HG03039 (cell line): ENCODE measurements at regions not wholly inside any gene's neighbourhood (a gene's known extent, or its start where the extent isn't known, plus 50 kb on each side); places are given as distances from the start of the nearest gene placed in this dataset.
"Not testable (repeated sequence)": the region's sequence is repeated elsewhere in the genome, so short reads cannot be mapped to it uniquely, and the experiment has no call there.

ENCODE experiments used
- ATAC-seq: cut with Tn5 transposase; IDR thresholded peaks from one replicate; pipeline ENCODE4 v1.9.1; 2021; ENCODE audit warnings: mild to moderate bottlenecking, moderate library complexity; ENCODE audit not compliant: unreplicated experiment

DNA sequence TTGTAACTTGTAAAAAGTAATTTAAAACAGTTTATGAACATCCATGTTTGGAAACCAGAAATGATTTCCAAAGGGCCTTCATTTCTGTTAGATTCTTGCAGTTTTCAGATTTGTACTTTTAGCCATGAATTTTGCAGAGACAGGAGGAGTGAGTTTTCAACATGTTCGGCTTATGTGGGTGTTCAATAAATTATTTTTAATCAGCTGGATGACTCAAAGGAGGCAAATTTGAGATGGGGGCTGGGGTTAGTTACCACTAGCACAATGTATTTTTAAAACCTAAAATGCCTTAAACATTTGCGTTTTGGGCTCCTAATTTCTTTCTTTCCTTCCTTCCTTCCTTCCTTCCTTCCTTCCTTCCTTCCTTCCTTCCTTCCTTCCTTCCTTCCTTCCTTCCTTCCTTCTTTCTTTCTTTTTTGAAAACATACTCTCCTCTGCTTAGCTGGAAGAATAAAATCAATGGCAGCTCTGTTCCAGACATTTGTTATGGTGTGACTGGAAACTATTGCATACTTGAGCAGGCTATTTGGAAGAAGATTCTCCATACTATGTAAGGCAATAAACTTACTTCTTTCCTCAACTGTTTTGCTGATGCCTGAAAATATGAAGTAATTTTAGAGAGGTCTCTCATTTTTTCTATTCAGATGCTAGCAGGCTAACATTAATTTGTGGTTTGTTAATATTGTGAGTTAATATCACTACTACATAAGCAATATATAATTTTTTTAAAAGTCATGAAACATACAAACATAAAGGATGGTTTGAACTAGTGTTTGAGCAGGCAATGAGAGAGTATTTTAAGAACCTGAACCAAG lies 394.4 kb downstream of the NYAP2 start:
- no peak for ATAC-seq

DNA sequence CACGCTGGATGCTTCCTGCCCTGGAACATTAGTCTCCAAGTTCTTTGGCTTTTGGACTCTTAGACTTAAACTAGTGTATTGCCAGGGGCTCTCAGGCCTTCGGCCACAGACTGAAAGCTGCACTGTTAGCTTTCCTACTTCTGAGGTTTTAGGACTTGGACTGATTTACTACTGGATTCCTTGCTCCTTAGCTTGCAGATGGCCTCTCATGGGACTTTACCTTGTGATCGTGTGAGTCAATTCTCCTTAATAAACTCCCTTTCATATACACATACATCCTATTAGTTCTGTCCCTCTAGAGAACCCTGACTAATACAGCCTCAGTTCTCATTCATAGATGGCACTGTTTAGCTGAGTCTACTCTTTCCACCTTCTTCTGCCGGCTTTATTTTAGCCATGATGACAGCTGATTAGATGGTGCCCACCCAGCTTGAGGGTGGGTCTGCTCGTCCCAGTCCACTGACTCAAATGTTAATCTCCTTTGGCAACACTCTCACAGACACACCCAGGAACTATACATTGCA lies 389.1 kb downstream of the NYAP2 start:
- ATAC-seq = no peak

DNA sequence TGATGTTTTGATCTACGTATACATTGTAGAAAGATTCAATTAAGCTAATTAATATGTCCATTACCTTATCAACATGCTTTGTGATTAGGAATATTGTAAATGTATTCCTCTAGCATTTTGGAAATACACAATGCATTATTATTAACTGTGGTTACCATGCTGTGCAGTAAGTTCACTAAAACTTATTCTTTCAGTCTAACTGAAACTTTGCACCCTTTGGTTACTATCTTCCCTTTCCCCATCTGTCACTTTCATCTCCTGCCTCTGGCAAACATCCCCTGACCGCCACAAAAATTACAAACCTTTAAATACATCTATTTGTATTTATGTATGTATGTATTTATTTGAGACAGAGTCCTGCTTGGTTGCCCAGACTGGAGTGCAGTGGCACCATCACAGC lies 388.0 kb downstream of the NYAP2 start:
- no peak for ATAC-seq

DNA sequence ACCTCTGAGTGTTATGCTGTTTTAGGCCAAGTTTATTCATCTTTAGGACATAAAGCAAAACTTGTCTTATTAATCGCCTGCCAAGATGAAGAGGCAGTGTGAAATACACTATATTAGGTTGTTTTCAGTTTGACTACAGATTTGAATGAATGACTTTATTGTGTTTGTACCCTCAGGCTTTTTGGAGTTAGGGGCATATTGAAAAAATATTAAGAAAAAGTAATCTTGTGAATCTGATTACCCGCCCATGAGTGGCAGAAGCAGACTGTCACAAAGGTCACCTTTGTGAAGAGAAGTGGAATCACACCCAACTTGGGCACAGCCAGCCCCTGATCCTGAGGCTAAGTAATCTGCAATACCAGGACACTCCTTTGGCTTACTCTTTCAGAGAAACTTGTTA lies 382.5 kb downstream of the NYAP2 start:
- ATAC-seq = no peak

DNA sequence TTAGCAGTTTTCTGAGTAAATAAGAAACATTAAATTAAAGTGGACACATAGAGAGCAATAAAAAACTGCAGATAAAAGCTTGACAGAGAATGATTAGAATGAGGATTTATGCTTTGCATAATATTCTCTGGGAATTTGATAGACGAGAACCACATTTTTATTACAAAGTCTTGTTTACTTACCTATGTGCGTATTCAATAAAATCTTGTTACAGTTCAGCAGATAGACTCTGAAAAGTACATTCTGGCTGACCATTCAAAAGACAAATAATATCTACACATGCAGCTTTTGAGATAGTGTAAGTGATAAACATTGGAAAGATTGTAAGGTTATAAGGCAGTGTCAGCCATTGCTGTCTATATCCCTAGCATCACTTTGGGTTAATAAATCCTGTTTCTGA lies 381.6 kb downstream of the NYAP2 start:
- no peak for ATAC-seq

DNA sequence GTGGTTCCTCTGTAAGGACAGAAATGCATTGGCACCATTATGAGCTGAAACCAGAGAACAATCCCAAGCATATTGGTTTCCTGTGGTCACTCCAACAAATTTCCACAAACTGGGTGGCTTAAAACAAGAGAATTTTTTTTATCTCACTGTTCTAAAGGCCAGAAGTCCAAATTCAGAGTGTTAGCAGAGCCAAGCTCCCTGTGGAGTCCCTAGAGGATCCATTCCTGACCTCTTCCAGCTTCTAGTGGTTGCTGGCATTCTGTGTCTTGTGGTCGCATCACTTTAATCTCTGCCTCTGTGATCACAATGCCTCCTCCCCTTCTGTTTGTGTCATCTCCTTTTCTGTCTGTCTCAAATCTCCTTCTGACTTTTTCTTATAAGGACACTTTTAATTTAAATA lies 380.3 kb downstream of the NYAP2 start:
- no peak for ATAC-seq

DNA sequence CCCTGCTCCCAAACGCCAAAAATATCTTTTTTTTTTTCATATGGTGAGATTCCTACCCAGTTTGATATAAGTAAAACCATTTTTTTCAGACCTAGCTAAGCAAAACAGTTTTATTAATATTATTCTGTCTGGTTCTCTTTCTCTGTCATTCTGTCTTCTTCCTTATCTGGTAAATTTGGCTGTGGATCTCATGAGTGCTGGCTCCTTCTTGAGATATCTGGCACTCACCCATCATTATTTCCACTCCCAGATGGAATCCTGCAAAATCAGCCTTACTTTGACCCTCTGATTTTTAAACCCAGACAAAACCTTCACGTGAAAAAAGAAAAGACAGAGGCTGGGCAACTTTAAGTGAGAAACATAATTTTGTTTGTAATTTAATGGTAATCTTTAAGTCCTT lies 373.6 kb downstream of the NYAP2 start:
- ATAC-seq = no peak

DNA sequence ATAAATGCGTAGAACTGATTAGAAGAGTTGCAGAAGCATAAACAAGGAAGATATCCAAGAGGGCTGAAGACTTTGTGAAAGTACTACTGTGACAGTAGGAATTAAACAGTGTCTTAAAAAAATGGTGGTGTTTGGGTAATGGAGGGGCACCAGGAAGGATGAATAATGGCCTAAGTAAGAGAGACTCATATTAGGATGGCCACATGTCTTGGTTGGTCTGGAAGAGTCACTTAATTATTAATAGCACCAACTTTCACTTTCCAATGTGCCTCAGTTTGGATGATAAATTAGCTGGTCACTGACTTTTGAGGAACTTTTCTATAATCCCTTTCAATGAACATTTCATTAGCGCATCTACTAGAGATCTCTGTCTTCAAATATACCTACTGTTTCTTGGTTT lies 372.2 kb downstream of the NYAP2 start:
- no peak for ATAC-seq

DNA sequence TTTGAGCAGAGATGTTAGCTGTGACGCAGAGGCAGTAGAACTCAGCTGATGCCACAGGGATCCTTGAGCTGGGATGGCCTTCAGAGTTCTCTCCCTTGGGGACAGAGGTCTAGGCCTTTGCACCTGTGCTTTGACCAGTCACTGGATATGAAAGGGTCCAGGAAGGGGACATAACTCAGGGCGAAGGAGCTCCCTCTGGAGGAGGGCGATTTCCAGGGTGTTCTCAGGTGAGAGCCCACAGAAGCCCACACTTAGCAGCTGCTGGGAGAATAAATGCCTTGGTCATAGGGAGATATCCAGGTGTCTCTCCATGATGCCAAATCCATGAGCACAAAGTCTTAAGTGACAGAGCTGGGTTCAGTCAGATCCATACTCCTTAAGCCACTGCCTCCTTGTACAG lies 369.2 kb downstream of the NYAP2 start:
- no peak for ATAC-seq

DNA sequence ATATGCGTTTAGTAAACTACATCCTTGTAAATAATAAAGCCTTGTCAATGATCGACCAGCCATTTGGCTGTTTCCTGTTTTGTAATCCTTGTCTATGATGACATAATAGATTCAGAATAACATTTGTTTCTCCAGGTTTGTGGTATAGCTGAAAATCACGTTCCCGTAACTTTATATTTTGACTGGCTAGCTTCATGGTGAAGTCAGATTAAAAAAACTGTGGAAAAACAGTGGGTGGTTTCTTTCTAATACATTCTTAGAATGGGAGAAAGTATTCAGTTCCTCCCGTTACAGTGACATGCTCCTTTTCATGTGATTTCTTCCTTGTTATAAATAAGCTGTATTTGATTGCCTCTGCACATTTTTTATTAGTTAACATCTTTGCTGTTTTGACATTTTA lies 366.9 kb downstream of the NYAP2 start:
- no peak for ATAC-seq

DNA sequence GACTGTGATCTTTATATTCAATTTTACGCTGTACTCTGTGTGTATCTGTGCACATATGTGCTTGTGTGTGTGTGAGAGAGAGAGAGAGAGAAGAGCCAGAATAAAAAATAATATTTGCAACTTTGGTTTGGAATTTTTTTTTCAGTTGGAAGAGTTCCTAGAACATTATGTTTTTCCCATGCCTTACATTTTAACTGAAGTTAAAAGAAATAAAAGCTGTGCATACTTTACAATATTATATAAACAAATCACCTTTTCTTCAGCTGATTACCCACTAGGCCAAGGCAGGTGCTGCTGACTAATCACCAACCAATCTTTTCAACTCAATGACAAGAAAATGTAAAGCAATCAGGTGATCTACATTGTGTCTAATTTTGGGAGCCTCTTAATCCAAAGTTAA lies 366.3 kb downstream of the NYAP2 start:
- ATAC-seq = no peak

DNA sequence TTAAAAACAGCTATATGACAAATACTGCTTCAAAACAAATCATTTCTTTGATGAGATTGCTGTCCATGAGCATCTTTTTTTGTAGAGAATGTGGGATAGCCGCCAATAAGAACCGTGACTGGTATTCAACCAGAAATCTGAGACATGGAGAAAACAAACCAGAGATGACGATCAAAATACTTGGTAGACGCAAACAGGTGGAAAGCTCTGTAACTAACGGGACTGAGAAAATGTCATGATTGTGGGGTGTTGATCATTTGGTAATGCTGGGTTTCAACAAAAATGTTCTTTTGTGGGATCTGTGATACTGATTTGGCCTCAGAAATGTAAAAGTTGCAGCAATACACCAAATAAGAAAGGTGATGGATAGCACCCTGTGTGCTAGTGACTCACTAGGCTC lies 364.8 kb downstream of the NYAP2 start:
- ATAC-seq = no peak

DNA sequence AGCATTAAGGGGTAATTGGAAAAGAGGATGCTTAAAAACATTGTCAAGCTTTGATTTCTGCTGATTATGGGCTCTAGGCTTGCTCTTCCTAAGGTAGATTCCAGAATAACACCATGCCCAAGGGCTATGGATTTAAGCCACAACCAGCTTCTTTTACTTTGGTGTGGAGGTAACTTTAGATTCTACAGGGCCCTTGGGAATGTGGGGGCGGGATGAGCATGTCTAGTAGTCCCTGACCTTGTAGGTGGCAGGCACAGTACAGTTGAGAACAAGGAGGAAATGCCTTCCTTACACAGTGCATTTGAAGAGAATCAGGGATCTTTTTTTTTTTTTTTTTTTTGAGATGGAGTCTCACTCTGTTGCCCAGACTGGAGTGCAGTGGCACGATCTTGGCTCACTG lies 364.2 kb downstream of the NYAP2 start:
- ATAC-seq = no peak

DNA sequence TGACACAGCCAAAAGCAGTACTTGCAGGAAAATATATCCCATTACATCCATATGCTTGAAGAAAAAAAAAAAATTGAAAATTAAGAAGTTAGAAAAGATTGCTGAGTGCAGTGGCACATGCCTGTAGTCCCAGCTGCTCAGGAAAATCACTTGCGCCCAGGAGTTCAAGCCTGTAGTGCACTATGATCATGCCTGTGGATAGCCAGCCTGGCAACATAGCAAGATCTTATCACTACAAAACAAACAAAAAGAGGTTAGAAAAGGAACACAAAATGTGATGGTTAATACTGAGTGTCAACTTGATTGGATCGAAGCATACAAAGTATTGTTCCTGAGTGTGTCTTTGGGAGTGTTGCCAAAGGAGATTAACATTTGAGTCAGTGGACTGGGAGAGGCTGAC lies 361.9 kb downstream of the NYAP2 start:
- ATAC-seq = no peak

DNA sequence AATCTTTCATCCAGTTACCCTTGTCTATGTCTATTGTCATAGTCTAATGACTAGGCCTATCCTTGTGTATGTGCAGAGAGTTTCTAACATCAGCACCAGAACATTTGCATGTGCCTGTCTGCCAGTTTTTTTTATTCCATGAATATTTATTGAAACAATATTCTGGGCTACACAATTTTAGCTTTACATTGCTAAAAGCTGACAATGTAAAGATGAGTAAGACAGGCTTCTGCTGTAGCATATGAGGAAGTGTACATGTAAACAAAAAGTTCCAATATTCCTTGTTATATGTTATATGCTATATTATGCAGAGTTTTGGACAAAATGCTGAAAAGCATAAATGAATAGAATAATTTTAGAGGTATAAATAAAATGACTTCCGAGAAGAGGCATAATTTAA lies 357.7 kb downstream of the NYAP2 start:
- no peak for ATAC-seq

DNA sequence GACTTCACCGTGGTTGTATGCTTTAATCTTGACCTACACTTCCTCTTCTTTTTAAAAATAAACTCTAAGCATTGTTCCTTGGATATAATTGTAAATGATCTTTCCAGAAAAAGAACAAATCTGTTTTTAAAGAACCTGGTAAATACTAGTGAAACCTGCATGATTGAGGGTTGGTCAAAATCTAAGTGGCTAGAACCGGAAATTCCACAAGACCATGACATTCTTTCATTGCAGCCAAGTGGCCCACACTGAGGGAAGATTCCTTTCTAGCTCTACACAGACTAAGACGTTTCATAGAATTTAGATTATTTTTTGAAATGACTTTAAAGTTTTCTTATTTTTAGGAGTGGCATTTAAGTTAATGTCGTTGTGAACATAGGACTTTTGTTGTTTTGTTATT lies 356.7 kb downstream of the NYAP2 start:
- no peak for ATAC-seq

DNA sequence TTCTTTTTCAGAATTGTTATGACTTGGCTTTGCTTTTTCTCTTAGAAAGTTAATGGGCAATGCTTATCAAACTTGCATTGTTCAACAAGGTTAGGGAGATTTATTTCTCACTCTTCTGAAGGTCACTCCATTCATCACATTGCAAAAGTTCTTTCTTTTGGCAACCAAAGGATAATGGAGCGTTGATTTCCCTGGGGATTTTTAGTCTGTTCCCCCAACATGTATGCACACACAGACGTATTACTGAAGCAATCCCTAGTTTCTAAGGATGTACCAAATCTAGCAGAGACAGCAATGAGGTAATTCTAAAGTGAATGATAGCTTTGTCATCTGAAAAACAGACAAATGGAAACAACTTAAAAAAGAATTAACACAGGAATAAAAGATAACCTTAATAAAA lies 349.1 kb downstream of the NYAP2 start:
- no peak for ATAC-seq

DNA sequence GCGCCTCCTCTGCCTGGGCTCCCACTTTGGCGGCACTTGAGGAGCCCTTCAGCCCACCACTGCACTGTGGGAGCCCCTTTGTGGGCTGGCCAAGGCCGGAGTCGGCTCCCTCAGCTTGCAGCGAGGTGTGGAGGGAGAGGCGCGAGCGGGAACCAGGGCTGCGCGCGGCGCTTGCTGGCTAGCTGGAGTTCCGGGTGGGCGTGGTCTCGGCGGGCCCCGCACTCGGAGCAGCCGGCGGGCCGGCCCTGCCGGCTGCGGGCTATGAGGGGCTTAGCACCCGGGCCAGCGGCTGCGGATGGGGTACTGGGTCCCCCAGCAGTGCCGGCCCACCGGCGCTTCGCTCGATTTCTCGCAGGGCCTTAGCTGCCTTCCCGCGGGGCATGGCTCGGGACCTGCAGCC lies 344.5 kb downstream of the NYAP2 start:
- not testable (repeated sequence) for ATAC-seq

DNA sequence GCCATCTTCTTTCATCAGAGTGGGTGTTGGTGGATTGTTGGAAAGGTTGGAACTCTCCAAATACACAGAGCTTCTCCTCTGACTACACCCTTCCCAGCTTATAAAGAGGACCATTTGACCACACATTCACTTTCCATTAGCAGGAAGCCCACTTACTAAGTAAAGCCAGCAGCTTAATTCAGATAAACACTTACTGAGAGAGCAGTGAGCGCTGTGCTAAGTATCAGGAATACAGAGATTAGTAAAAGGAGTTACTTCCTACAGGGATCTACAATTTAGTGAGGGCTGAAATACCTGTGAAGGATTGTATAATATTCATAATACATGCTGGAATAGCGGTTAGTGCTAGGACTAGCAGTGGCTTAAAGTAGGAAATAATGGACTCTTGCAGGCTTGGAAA lies 343.0 kb downstream of the NYAP2 start:
- no peak for ATAC-seq

DNA sequence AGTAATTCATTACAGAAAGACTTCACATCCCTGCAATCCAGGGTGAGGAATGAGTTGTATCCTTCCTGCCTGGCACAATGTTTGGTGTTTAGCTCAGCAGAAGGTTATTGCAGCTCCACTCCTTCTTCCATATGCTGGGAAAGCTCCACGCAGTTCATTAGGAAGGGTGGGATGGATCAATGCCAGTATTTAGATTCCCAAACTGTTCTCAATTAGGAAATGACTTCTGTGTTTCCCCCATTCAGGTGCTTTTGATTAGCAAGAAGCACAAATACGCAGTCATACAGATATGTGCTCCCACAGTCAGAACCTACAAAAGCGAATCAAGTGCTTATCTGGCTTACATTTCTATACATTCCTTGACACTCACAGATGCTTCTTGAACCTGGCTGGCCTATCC lies 340.6 kb downstream of the NYAP2 start:
- ATAC-seq = no peak

DNA sequence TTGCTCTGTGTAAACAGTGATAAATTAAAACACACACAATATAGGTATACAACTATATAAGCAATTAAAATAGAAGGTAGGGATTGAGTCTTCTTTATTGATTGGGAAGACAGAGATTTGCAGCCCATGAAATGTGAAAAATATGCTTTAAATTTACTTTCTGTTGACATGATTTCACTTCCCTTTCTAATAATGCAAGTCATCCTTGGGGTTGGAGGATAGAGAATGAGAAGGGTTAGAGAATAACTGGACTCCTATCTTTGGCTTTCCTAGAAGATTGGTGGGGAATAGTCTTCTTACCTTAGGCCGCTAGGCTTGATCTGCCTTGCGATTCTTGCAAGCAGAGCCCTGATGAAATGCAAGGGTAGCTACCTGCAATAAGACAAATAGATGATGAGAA lies 339.8 kb downstream of the NYAP2 start:
- ATAC-seq = no peak

DNA sequence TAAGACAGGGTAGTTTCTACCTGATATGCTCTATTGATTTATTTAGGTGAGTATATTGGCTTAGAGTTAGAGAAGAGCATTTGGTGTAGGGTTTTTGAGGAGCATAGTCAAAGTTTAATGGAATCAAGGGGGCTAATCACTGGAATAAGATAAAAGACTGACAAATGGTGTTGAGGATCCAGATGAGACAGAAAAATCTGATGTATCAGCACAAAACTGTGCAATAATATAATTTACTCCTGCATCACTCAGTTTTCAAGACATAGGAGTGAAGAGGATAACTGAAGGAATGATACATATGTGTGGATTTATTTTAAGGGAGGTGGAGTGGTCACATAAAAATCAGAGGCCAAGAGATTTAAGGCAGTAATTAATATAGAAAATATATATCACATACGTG lies 339.2 kb downstream of the NYAP2 start:
- no peak for ATAC-seq

DNA sequence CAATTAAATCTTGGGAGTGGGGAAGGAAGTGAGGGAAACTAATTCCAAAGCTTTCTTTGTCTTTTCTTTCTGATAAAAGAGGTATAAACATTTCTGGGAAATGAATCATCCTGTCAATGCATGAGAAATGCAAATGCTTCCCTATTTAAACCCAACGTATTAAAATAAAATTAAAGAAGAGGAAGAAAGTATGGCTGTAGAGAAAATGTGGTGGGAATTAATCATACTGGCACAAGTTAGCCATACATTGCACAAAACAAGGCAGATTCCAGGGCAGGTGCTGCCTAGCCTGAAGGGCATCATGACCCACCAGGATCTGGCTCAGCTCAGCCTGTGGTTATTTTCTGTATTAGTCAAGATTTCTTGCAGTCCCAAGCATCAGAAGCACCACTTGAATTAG lies 338.0 kb downstream of the NYAP2 start:
- ATAC-seq = no peak
